Fibroblast of lung (primary cell): ENCODE measurements at regions not wholly inside any gene's neighbourhood (a gene's known extent, or its start where the extent isn't known, plus 50 kb on each side); places are given as distances from the start of the nearest gene placed in this dataset.

ENCODE experiments used
- CTCF ChIP-seq, 2 donors: IDR thresholded peaks in 1 of 2; conservative IDR thresholded peaks in 1 of 2; 1 replicate in 1 of 2; 2 replicates in 1 of 2; pipeline ENCODE4 v1.5.1; 2011 to 2012; ENCODE audit warnings: low read length in 2 of 2, control low read depth in 1 of 2, inconsistent platforms in 1 of 2, low read depth in 1 of 2, mild to moderate bottlenecking in 1 of 2
- EZH2 ChIP-seq: IDR thresholded peaks from 2 replicates; pipeline ENCODE4 v1.5.1; 2012; ENCODE audit warnings: low read length, control low read depth, mild to moderate bottlenecking; ENCODE audit errors: missing control alignments

DNA sequence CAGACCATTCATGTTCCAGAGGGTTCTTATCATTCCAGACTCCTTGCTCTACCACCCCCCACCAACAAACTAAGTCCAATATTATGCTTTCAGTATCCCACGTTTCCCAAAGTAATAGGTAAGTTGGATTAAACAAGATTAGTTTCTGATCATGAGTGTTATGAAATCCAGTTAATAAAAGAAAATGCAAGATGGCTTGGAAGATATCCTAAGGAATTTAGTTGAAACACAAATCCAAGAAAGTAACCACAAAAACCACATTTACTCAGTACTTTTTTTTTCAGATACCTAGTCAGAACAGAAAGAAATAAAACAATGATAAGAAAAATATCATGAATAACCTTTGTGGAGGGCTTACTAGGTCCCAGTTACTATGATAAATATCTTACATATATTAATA is 119.4 kb upstream of the MIR17HG start:
- TF ChIP-seq CTCF (conservative IDR thresholded peaks at IDR 0.05 in 1 of 2, IDR thresholded peaks at IDR 0.05 in 1 of 2; ENCODE audit: low read depth in 1 of 2, low read length in 2 of 2) (no peak), EZH2 (no peak)
